Endothelial cell of umbilical vein (primary cell): ENCODE measurements at regions not wholly inside any gene's neighbourhood (a gene's known extent, or its start where the extent isn't known, plus 50 kb on each side); places are given as distances from the start of the nearest gene placed in this dataset.
A peak's percentile ranks its signal among the peaks of the same experiment; 100 is the strongest.

Experiments
- BruUV-seq: library from RNA; stranded (reverse); fragments of 400-500 nt; replicated peaks from 2 replicates; lab custom pipeline; 2021; lab: Mats Ljungman, UMichigan
- CTCF ChIA-PET: fragments of 300-600, 350-600 bp; sonication (Branson Sonifier 250); formaldehyde crosslinking; loops from one replicate; lab custom pipeline; 2021; ENCODE audit warnings: antibody characterized with exemption, inconsistent platforms; lab: Charles Lee
- POLR2A ChIA-PET: fragments of 300-600, 350-600 bp; sonication (Branson Sonifier 250); formaldehyde crosslinking; loops from one replicate; lab custom pipeline; 2021; ENCODE audit warnings: antibody characterized with exemption, inconsistent platforms; lab: Charles Lee
- DNase-seq: peaks from one replicate; pipeline ENCODE4 v3.0.0-alpha.2; 2011; ENCODE audit warnings: low read depth, low spot score
- FAIRE-seq: peaks from 2 replicates; lab custom pipeline; 2011; peaks lifted over from hg19 to GRCh38; lab: Jason Lieb, UNC
- H2AFZ ChIP-seq: 2 replicates; pipeline ENCODE4 v1.6.0; 2012; ENCODE audit warnings: low read depth, low read length, control low read depth, inconsistent platforms
- H3K27ac ChIP-seq: 2 replicates; pipeline ENCODE4 v1.5.1; 2011; ENCODE audit warnings: low read depth, mild to moderate bottlenecking, control low read depth, low read length, moderate library complexity; ENCODE audit not compliant: insufficient read depth
- H3K27me3 ChIP-seq, 2 experiments: 2 replicates each; pipeline versions ENCODE4 v1.6.0 to v1.6.1; 2011; ENCODE audit warnings: low read length in 2 of 2, mixed read lengths in 1 of 2; ENCODE audit not compliant: control insufficient read depth in 2 of 2, insufficient read depth in 2 of 2
- H3K36me3 ChIP-seq, 2 experiments: 2 replicates in 1 of 2; 3 replicates in 1 of 2; pipeline ENCODE4 v1.5.1; 2011; ENCODE audit warnings: low read length in 2 of 2, mild to moderate bottlenecking in 1 of 2, moderate library complexity in 1 of 2; ENCODE audit not compliant: control insufficient read depth in 2 of 2, insufficient read depth in 2 of 2; ENCODE audit errors: extremely low read depth in 1 of 2
- H3K4me1 ChIP-seq: 3 replicates; pipeline ENCODE4 v1.5.1; 2011; ENCODE audit warnings: mild to moderate bottlenecking, low read length; ENCODE audit not compliant: control insufficient read depth, insufficient read depth; ENCODE audit errors: extremely low read depth
- H3K4me2 ChIP-seq: 2 replicates; pipeline ENCODE4 v1.6.1; 2011; ENCODE audit warnings: low read length, control low read depth, mixed read lengths; ENCODE audit not compliant: insufficient read depth
- H3K4me3 ChIP-seq, 3 experiments: fragments of 200-600 bp in 1 of 3; sonication (generic), shearing (Covaris generic) in 1 of 3; replicated peaks in 1 of 3; 2 replicates each; pipeline ENCODE4 v1.5.1; 2011 to 2016; ENCODE audit warnings: control low read depth in 3 of 3, low read length in 3 of 3, mild to moderate bottlenecking in 2 of 3, inconsistent platforms in 1 of 3, low read depth in 1 of 3, moderate library complexity in 1 of 3; ENCODE audit not compliant: insufficient read depth in 1 of 3
- H3K79me2 ChIP-seq: 2 replicates; pipeline ENCODE4 v1.6.0; 2012; ENCODE audit warnings: low read length, inconsistent platforms; ENCODE audit not compliant: control insufficient read depth, insufficient read depth
- H3K9ac ChIP-seq: replicated peaks from 2 replicates; pipeline ENCODE3; 2011; ENCODE audit warnings: low read length, control low read depth; ENCODE audit not compliant: insufficient read depth; ENCODE audit errors: extremely low read depth
- H3K9me1 ChIP-seq: replicated peaks from 3 replicates; pipeline ENCODE4 v1.6.0; 2011; ENCODE audit warnings: mild to moderate bottlenecking, low read length; ENCODE audit not compliant: control insufficient read depth, insufficient read depth; ENCODE audit errors: extremely low read depth
- H3K9me3 ChIP-seq: replicated peaks from 2 replicates; pipeline ENCODE4 v1.5.1; 2012; ENCODE audit warnings: low read length, inconsistent platforms; ENCODE audit not compliant: control insufficient read depth, insufficient read depth
- H4K20me1 ChIP-seq: replicated peaks from 2 replicates; pipeline ENCODE3; 2011; ENCODE audit warnings: mild to moderate bottlenecking, low read length; ENCODE audit not compliant: control insufficient read depth, insufficient read depth; ENCODE audit errors: extremely low read depth
- EZH2 ChIP-seq: IDR thresholded peaks from 2 replicates; pipeline ENCODE4 v1.6.1; 2012; ENCODE audit warnings: borderline replicate concordance, low read depth, mild to moderate bottlenecking, moderate library complexity, low read length, inconsistent platforms; ENCODE audit not compliant: severe bottlenecking
- FOS ChIP-seq: IDR thresholded peaks from 2 replicates; pipeline ENCODE4 v1.6.1; 2011; ENCODE audit warnings: mild to moderate bottlenecking, low read length, moderate library complexity, borderline replicate concordance; ENCODE audit not compliant: insufficient read depth
- GATA2 ChIP-seq: IDR thresholded peaks from 2 replicates; pipeline ENCODE4 v1.7.0; 2011; ENCODE audit warnings: low read depth, mild to moderate bottlenecking, moderate library complexity, mixed read lengths, low read length; ENCODE audit not compliant: insufficient read length, insufficient read depth
- JUN ChIP-seq: IDR thresholded peaks from 2 replicates; pipeline ENCODE4 v1.6.1; 2011; ENCODE audit warnings: borderline replicate concordance, low read depth; ENCODE audit not compliant: insufficient read length, insufficient read depth
- MAX ChIP-seq: IDR thresholded peaks from 2 replicates; pipeline ENCODE4 v1.6.1; 2011; ENCODE audit not compliant: insufficient read depth, insufficient read length
- MYC ChIP-seq: IDR thresholded peaks from one replicate; pipeline ENCODE4 v1.6.1; 2011; ENCODE audit warnings: mild to moderate bottlenecking, low read depth, low read length
- POLR2A ChIP-seq: IDR thresholded peaks from 2 replicates; pipeline ENCODE4 v1.6.1; 2012; ENCODE audit warnings: low read depth, mild to moderate bottlenecking, control low read depth, low read length
- POLR2AphosphoS5 ChIP-seq: IDR thresholded peaks from 2 replicates; pipeline ENCODE4 v1.6.1; 2012; ENCODE audit warnings: low read depth, mild to moderate bottlenecking, control low read depth, low read length, moderate library complexity; ENCODE audit not compliant: insufficient read depth
- dilution Hi-C: fragments of 300-500 bp; cut with MboI; formaldehyde crosslinking; loops from one replicate; pipeline ENCODE4 v1.15.0; 2019; ENCODE audit warnings: low sequenced_read_pairs; ENCODE audit not compliant: extremely low pct_ligation_motif_present
- intact Hi-C: fragments of 100-400 bp; cut with micrococcal nuclease; formaldehyde crosslinking; loops from one replicate; pipeline ENCODE4 v1.10.0; 2022
- TF ChIP-seq, protein P1 (sequence below), 2 donors: IDR thresholded peaks; 1 replicate in 1 of 2; 2 replicates in 1 of 2; pipeline ENCODE4 v1.5.1; 2011; ENCODE audit warnings: low read length in 2 of 2, mild to moderate bottlenecking in 2 of 2, moderate library complexity in 2 of 2, control low read depth in 1 of 2, inconsistent platforms in 1 of 2, low read depth in 1 of 2; ENCODE audit not compliant: insufficient read depth in 1 of 2; ENCODE audit errors: extremely low read depth in 1 of 2

- no peaks in the 10 kb centered on the region for H3K4me1 ChIP-seq
- dilution Hi-C loops (no loop called here), intact Hi-C loops (no loop called here)
- peak; percentile 24 for FAIRE-seq
- H3K27me3 ChIP-seq = no peaks in the 10 kb centered on the region
- no peak overlapping the region for H3K4me2 ChIP-seq
- H3K9me3 ChIP-seq = no peaks in the 10 kb centered on the region
- no peak overlapping the region for H3K9ac ChIP-seq
- TF ChIP-seq, protein P1, sequence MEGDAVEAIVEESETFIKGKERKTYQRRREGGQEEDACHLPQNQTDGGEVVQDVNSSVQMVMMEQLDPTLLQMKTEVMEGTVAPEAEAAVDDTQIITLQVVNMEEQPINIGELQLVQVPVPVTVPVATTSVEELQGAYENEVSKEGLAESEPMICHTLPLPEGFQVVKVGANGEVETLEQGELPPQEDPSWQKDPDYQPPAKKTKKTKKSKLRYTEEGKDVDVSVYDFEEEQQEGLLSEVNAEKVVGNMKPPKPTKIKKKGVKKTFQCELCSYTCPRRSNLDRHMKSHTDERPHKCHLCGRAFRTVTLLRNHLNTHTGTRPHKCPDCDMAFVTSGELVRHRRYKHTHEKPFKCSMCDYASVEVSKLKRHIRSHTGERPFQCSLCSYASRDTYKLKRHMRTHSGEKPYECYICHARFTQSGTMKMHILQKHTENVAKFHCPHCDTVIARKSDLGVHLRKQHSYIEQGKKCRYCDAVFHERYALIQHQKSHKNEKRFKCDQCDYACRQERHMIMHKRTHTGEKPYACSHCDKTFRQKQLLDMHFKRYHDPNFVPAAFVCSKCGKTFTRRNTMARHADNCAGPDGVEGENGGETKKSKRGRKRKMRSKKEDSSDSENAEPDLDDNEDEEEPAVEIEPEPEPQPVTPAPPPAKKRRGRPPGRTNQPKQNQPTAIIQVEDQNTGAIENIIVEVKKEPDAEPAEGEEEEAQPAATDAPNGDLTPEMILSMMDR (IDR thresholded peaks at IDR 0.05; ENCODE audit: extremely low read depth in 1 of 2, insufficient read depth in 1 of 2, low read depth in 1 of 2, low read length in 2 of 2) = no peak
- TF ChIP-seq POLR2AphosphoS5 = no peak
- no peak for TF ChIP-seq MAX
- no peak for TF ChIP-seq EZH2
- TF ChIP-seq GATA2 = no peak
- no peak for TF ChIP-seq MYC
- TF ChIP-seq JUN = no peak
- no peak for TF ChIP-seq POLR2A
- no peak for TF ChIP-seq FOS
- H3K9me1 ChIP-seq = no peaks in the 10 kb centered on the region
- no TSS peak for BruUV-seq
- DNase-seq = peak; percentile 80
- ChIA-PET CTCF (no interaction called here), POLR2A (no interaction called here)
- H3K4me3 ChIP-seq = no peak overlapping the region
- no peak overlapping the region for H3K27ac ChIP-seq
- H4K20me1 ChIP-seq = no peaks in the 10 kb centered on the region
- H3K79me2 ChIP-seq = no peaks in the 10 kb centered on the region
- no peak overlapping the region for H2AFZ ChIP-seq
- H3K36me3 ChIP-seq = no peaks in the 10 kb centered on the region
Observed at GRCh38 chr4:12036450-12036849, 607.8 kb upstream of the HS3ST1 start.
